Sigmoid colon (tissue), 6 donors: ENCODE measurements at regions not wholly inside any gene's neighbourhood (a gene's known extent, or its start where the extent isn't known, plus 50 kb on each side); places are given as distances from the start of the nearest gene placed in this dataset.
A peak's percentile ranks its signal among the peaks of the same experiment; 100 is the strongest.

Source experiments
- DNase-seq: peaks from one replicate; pipeline ENCODE4 v3.0.0-alpha.2; 2019
- H3K27ac ChIP-seq, 4 donors: fragments of 200-600 bp; sonication (generic); one replicate each; pipeline ENCODE4 v1.5.1; 2016 to 2019; ENCODE audit warnings: mild to moderate bottlenecking in 1 of 4
- H3K27me3 ChIP-seq, 3 donors: fragments of 200-600 bp; sonication (generic); one replicate each; pipeline ENCODE4 v1.5.1; 2019; ENCODE audit warnings: mild to moderate bottlenecking in 1 of 3
- H3K36me3 ChIP-seq, 4 donors: fragments of 200-600 bp; sonication (generic); one replicate each; pipeline ENCODE4 v1.5.1; 2016 to 2019
- H3K4me1 ChIP-seq, 4 donors: fragments of 200-600 bp; sonication (generic); one replicate each; pipeline ENCODE4 v1.5.1; 2017 to 2019
- H3K4me3 ChIP-seq, 4 donors: fragments of 200-600 bp; sonication (generic); one replicate each; pipeline ENCODE4 v1.5.1; 2017 to 2019; ENCODE audit warnings: mild to moderate bottlenecking in 2 of 4, moderate library complexity in 1 of 4
- H3K9me3 ChIP-seq, 4 donors: fragments of 200-600 bp in 3 of 4; sonication (generic) in 3 of 4; one replicate each; pipeline versions ENCODE4 v1.5.1 to v1.6.1; 2013 to 2019
- EP300 ChIP-seq, 4 donors: sonication (generic); formaldehyde crosslinking; IDR thresholded peaks; one replicate each; pipeline ENCODE4 v1.6.1; 2017; ENCODE audit warnings: antibody characterized with exemption in 4 of 4
- POLR2A ChIP-seq, 2 donors: fragments of 450-650 bp; IDR thresholded peaks; one replicate each; pipeline ENCODE4 v1.6.1; 2016; ENCODE audit warnings: antibody characterized with exemption in 2 of 2, mild to moderate bottlenecking in 2 of 2, moderate library complexity in 2 of 2
- POLR2AphosphoS5 ChIP-seq, 4 donors: sonication (generic); formaldehyde crosslinking; IDR thresholded peaks; one replicate each; pipeline ENCODE4 v1.6.1; 2017; ENCODE audit warnings: antibody characterized with exemption in 4 of 4
- WGBS, 2 donors: extraction: QIAGEN DNeasy Blood & Tissue Kit; methylation state at CpG; one replicate each; pipeline ENCODE4 v1.1.7; 2013; 5-methylcytosine and 5-hydroxymethylcytosine counted together
- intact Hi-C: fragments of 100-400 bp; cut with DNase I; formaldehyde crosslinking; loops from one replicate; pipeline ENCODE4 v1.15.1; 2023
- TF ChIP-seq, protein P1 (sequence below), 4 experiments: fragments of 450-650 bp in 3 of 4; fragments of 200-600 bp in 1 of 4; IDR thresholded peaks; one replicate each; pipeline ENCODE4 v1.5.1; 2016 to 2019; ENCODE audit warnings: antibody characterized with exemption in 4 of 4, mild to moderate bottlenecking in 3 of 4, moderate library complexity in 2 of 4
- donor health status: healthy with polysubstance abuse.
- donor health status: healthy.

DNA sequence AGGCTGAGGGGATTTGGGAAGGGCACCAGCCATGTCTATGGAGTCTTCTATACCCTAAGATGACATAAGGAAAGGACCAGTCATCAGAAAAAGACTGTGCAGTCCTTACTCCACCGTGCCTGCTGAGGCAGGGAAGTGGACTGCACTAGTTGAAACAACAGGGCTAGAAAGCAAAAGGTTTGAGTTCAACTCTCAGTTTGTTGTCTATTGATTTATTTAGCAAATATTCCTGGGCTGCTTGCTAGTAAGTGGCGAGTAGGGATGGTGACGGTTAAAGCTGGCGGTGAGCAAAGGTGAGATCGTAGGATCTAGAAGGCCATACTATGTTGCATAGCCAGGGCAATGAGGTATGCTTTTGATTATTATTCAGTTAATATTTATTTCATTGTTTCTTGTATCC is 110.1 kb downstream of the SMIM20 start:
- TF ChIP-seq EP300 (IDR thresholded peaks at IDR 0.05) (no peak), POLR2A (IDR thresholded peaks at IDR 0.05) (no peak), POLR2AphosphoS5 (IDR thresholded peaks at IDR 0.05) (no peak)
- TF ChIP-seq, protein P1, sequence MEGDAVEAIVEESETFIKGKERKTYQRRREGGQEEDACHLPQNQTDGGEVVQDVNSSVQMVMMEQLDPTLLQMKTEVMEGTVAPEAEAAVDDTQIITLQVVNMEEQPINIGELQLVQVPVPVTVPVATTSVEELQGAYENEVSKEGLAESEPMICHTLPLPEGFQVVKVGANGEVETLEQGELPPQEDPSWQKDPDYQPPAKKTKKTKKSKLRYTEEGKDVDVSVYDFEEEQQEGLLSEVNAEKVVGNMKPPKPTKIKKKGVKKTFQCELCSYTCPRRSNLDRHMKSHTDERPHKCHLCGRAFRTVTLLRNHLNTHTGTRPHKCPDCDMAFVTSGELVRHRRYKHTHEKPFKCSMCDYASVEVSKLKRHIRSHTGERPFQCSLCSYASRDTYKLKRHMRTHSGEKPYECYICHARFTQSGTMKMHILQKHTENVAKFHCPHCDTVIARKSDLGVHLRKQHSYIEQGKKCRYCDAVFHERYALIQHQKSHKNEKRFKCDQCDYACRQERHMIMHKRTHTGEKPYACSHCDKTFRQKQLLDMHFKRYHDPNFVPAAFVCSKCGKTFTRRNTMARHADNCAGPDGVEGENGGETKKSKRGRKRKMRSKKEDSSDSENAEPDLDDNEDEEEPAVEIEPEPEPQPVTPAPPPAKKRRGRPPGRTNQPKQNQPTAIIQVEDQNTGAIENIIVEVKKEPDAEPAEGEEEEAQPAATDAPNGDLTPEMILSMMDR (IDR thresholded peaks at IDR 0.05): no peak
- no peaks in the 10 kb centered on the region for H3K9me3 ChIP-seq
- 83 to 91% methylated on average over 5 of the region's 5 CpGs for WGBS, 2 donors
- no peak overlapping the region for H3K27ac ChIP-seq
- no peaks in the 10 kb centered on the region for H3K36me3 ChIP-seq
- DNase-seq: no peak
- H3K27me3 ChIP-seq: no peaks in the 10 kb centered on the region
- H3K4me1 ChIP-seq: peaks cover 0 to 41% (median 39%) of the 10 kb centered on the region in 4 donors
- H3K4me3 ChIP-seq: no peak overlapping the region
- intact Hi-C loops: loop anchor here (5.0 kb wide), 1 partner anchor 37 kb away; no protein-coding TSS in a partner anchor

DNA sequence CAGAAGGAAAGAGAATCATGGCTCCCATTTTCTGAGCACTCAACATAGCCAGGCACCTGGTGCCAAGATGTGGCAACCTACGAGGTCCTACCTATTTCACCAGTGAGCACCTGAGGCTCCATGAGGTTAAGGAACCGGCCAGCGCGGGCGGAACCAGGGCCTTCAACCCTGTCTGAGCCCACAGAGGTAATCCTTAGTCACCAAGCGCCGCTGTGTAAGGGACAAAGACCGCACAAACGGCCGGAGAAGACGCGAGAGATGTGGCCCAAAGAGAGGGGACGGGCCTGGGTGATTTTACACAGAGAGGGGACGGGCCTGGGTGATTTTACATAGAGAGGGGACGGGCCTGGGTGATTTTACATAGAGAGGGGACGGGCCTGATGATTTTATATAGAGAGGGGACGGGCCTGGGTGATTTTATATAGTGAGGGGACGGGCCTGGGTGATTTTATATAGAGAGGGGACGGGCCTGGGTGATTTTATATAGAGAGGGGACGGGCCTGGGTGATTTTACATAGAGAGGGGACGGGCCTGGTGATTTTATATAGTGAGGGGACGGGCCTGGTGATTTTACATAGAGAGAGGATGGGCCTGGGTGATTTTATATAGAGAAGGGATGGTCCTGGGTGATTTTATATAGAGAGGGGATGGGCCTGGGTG is 114.2 kb downstream of the SMIM20 start:
- H3K4me3 ChIP-seq: no peak overlapping the region
- DNase-seq: no peak
- H3K9me3 ChIP-seq: no peaks in the 10 kb centered on the region
- intact Hi-C loops: loop anchor here (2.0 to 5.0 kb wide), 4 partner anchors 294 to 979 kb away; partner anchors contain the start of gene RBPJ
- TF ChIP-seq POLR2A (IDR thresholded peaks at IDR 0.05): no peak
- TF ChIP-seq EP300 (IDR thresholded peaks at IDR 0.05): no peak
- TF ChIP-seq POLR2AphosphoS5 (IDR thresholded peaks at IDR 0.05): no peak
- TF ChIP-seq, protein P1 (IDR thresholded peaks at IDR 0.05): no peak
- peak overlapping the region in 1 of 4 donors; percentile 36 for H3K27ac ChIP-seq
- no peaks in the 10 kb centered on the region for H3K27me3 ChIP-seq
- peaks cover 0 to 34% (median 22%) of the 10 kb centered on the region in 4 donors for H3K4me1 ChIP-seq
- H3K36me3 ChIP-seq: no peaks in the 10 kb centered on the region
- WGBS, 2 donors: 87 to 92% methylated on average over 22 of the region's 22 CpGs

DNA sequence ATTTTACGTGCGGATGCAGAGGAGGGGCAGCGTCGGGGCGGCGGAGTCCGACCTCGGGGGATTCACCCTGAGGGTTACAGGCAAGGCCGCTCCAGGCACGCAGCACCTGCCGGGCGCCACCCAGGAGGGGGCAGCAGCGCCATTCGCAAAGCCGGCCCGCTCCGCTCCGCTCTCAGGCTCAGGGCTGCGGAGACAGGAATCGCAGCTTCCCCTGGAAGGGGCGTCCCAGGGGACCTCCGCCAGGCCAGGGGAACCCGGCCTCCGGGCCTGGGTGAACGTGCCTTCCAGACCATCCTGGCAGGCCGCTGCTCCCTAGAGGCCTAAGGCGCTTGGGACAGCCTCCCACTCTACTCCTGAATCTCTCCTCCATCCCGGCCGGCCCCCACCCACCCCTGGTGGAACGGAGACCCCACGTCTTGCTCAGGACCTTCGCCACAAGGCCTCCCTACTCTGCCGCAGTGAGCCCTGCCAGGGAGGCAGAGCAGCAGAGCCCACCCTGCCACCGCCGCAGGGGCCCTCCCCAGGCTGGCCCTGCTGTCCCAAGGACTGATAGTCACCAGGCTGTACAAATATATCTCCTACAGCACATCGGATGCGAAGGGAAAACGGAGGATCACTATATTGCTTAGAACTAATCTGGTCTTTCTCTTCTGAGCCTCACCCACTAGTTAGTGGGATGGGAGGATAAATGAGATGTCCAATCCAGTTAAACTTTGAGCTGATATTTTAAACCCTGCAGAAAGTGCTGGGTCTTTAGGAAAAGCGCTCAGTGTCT is 115.0 kb downstream of the SMIM20 start:
- TF ChIP-seq EP300 (IDR thresholded peaks at IDR 0.05) (no peak), POLR2A (IDR thresholded peaks at IDR 0.05) (no peak), POLR2AphosphoS5 (IDR thresholded peaks at IDR 0.05) (peak in 1 of 4 donors; percentile 36)
- TF ChIP-seq, protein P1 (IDR thresholded peaks at IDR 0.05): peak; percentile 67 to 93 (median 72)
- H3K36me3 ChIP-seq: no peaks in the 10 kb centered on the region
- WGBS, 2 donors: 20 to 21% methylated on average over 39 of the region's 39 CpGs
- no peaks in the 10 kb centered on the region for H3K27me3 ChIP-seq
- H3K27ac ChIP-seq: peak overlapping the region in 1 of 4 donors; percentile 36
- peaks cover 0 to 28% (median 20%) of the 10 kb centered on the region in 4 donors for H3K4me1 ChIP-seq
- DNase-seq: peak; percentile 88
- no peaks in the 10 kb centered on the region for H3K9me3 ChIP-seq
- intact Hi-C loops: loop anchor here (2.0 to 5.0 kb wide), 4 partner anchors 293 to 978 kb away; partner anchors contain the start of gene RBPJ
- peak overlapping the region in 3 of 4 donors; percentile 20 to 24 (median 23) for H3K4me3 ChIP-seq

DNA sequence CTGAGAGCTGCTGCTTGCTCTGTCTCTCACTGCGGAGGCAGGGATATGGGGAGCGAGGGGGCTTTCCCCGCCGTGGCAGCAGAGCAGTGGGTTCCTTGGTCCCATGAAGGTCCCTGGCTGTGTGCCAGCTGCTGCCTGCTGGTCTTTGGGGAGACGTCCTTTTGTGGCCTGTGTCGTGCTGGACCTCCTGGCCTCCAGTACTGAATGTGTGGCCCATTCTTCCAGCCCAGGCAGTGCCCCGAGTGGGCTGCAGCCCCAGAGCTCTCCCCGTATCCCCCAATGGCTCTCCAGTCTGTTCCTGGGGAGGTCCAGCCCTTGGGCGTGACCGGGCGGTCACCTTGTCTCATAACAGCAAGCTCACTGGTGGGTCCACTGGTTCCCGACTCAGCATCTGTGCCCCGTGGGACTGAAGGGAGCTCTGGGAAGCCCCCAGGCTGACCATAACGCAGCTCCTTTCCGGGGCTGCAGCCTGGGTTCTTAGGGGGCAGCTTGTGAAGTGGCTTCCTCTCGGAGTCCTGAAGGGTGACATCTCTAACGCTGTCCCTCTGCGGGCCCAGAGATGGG is 115.6 kb downstream of the SMIM20 start:
- Histone ChIP-seq H3K27me3 (no peaks in the 10 kb centered on the region), H3K9me3 (no peaks in the 10 kb centered on the region), H3K4me1 (peaks cover 0 to 28% (median 20%) of the 10 kb centered on the region in 4 donors), H3K27ac (peak overlapping the region in 1 of 4 donors; percentile 36), H3K4me3 (no peak overlapping the region), H3K36me3 (no peaks in the 10 kb centered on the region)
- no peak for TF ChIP-seq POLR2AphosphoS5 (IDR thresholded peaks at IDR 0.05)
- TF ChIP-seq, protein P1 (IDR thresholded peaks at IDR 0.05): no peak
- TF ChIP-seq EP300 (IDR thresholded peaks at IDR 0.05): no peak
- no peak for TF ChIP-seq POLR2A (IDR thresholded peaks at IDR 0.05)
- DNase-seq: no peak
- WGBS, 2 donors: 74 to 82% methylated on average over 18 of the region's 18 CpGs
- intact Hi-C loops: loop anchor here (2.0 to 5.0 kb wide), 4 partner anchors 293 to 978 kb away; partner anchors contain the start of gene RBPJ
